ENCODE measurements at regions not wholly inside any gene's neighbourhood (a gene's known extent, or its start where the extent isn't known, plus 50 kb on each side); places are given as distances from the start of the nearest gene placed in this dataset.

DNA sequence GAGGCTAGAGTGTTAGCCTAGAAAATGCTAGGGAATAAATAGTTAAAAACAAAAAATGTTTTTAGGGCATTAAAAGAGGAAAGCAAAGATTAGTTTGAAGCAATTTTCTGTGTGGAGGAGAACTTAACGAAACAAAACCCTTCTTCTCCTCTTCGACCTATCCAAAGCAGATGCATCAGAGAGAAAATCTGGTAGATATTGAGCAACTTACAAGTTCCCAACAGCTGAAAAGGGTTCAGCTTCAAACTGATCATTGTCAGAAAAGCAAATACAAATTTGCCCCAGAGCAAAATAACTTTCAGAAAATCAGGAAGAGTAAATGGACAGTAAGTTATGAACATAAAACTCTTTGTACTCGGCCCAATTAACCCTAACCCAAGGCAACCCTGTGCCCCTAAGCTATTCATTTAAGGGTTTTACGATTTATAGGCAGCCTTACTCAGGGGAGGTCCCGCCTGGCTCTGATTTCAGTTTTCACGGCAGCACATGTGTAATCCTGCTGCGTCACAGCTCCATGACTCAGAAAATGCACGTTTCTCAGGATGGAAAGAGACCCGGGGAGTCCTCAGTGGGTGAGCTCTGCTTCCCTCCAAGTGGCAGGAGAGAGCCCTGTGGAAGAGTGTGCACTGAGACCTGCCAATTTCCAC lies 405.7 kb upstream of the SALL1 start:
- peak; percentile 92 for DNase-seq (ENCODE audit: extremely low read depth, low read depth)
- H3K4me3 ChIP-seq (replicated peaks; ENCODE audit: low read depth, low read length) = no peak overlapping the region
- TF ChIP-seq, protein P1, sequence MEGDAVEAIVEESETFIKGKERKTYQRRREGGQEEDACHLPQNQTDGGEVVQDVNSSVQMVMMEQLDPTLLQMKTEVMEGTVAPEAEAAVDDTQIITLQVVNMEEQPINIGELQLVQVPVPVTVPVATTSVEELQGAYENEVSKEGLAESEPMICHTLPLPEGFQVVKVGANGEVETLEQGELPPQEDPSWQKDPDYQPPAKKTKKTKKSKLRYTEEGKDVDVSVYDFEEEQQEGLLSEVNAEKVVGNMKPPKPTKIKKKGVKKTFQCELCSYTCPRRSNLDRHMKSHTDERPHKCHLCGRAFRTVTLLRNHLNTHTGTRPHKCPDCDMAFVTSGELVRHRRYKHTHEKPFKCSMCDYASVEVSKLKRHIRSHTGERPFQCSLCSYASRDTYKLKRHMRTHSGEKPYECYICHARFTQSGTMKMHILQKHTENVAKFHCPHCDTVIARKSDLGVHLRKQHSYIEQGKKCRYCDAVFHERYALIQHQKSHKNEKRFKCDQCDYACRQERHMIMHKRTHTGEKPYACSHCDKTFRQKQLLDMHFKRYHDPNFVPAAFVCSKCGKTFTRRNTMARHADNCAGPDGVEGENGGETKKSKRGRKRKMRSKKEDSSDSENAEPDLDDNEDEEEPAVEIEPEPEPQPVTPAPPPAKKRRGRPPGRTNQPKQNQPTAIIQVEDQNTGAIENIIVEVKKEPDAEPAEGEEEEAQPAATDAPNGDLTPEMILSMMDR (IDR thresholded peaks at IDR 0.05; ENCODE audit: low read depth, low read length, missing control alignments) = no peak

DNA sequence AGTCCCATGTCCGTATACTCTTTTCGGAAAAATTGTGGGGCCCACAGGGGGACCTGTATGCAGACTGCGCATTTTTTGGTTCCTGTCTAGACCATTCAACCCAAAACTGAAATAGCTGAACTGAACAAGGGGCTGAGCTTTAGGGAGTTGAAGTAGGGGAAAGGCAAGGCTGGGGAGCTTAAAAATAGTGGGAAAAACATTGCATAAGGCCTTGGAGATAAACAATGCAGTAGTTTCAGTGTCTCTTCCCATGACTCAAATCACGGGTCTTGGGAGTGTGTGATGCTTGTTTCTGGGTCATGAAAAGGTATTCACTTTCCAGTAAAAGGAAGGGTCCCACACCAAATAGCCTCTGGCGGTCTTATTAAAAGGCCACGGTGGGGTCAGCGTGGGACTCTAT lies 402.8 kb upstream of the SALL1 start:
- TF ChIP-seq, protein P1 (IDR thresholded peaks at IDR 0.05; ENCODE audit: low read depth, low read length, missing control alignments) = no peak
- DNase-seq (ENCODE audit: extremely low read depth, low read depth) = no peak
- H3K4me3 ChIP-seq (replicated peaks; ENCODE audit: low read depth, low read length) = no peak overlapping the region

- H3K4me3 ChIP-seq (replicated peaks; ENCODE audit: low read depth, low read length) = no peak overlapping the region
- TF ChIP-seq, protein P1 (IDR thresholded peaks at IDR 0.05; ENCODE audit: low read depth, low read length, missing control alignments) = no peak
- no peak for DNase-seq (ENCODE audit: extremely low read depth, low read depth)
Observed at GRCh38 chr16:51553314-51553713, 402.2 kb upstream of the SALL1 start.

GRCh38 chr16:51550800-51551347 lies 399.8 kb upstream of the SALL1 start:
- no peak overlapping the region for H3K4me3 ChIP-seq (replicated peaks; ENCODE audit: low read depth, low read length)
- TF ChIP-seq, protein P1 (IDR thresholded peaks at IDR 0.05; ENCODE audit: low read depth, low read length, missing control alignments) = no peak
- DNase-seq (ENCODE audit: extremely low read depth, low read depth) = no peak

DNA sequence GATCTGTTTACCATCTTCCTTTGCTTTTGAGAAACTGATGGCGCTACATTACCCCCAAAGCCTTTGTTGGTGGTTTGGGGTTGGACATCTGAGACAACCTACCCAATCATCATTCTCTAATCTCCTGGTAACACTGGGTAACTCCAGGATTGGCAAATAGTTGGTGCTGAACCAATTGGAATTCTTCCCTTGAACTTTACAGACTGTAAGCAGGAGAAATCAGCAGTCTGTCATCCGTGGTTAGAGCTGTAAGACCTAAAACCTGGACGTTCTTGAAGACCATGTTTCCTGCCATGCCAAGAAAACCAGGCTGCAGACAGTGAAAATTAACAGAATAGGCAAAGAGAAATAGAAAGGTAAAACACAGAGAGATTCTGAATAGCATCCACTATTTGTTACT lies 398.8 kb upstream of the SALL1 start:
- TF ChIP-seq, protein P1 (IDR thresholded peaks at IDR 0.05; ENCODE audit: low read depth, low read length, missing control alignments) = no peak
- H3K4me3 ChIP-seq (replicated peaks; ENCODE audit: low read depth, low read length) = no peak overlapping the region
- DNase-seq (ENCODE audit: extremely low read depth, low read depth) = no peak

DNA sequence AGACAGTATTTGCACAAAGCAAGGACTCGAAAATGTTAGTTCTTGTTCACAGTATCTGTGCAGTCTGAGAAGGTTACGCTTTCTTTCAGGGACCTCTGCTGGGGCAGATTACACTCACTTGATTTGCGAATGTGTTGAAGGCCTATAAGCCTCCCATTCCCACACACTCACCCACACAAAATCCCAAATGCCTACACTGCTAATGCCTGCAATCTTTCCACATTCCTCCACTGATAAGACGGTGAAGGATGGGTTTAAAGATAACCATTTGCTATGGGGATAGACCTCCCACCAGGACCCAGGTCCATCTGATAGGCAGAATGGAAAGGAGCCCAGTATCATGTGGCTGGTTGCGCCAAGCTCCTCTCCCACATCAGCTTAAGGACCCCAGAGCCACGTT lies 394.9 kb upstream of the SALL1 start:
- TF ChIP-seq, protein P1 (IDR thresholded peaks at IDR 0.05; ENCODE audit: low read depth, low read length, missing control alignments) = no peak
- H3K4me3 ChIP-seq (replicated peaks; ENCODE audit: low read depth, low read length) = no peak overlapping the region
- no peak for DNase-seq (ENCODE audit: extremely low read depth, low read depth)

Measured in HFF-Myc (cell line).